Thymus (tissue), 11 donors: ENCODE measurements at regions not wholly inside any gene's neighbourhood (a gene's known extent, or its start where the extent isn't known, plus 50 kb on each side); places are given as distances from the start of the nearest gene placed in this dataset.
"Not testable (repeated sequence)": the region's sequence is repeated elsewhere in the genome, so short reads cannot be mapped to it uniquely, and the experiment has no call there.

Source experiments
- DNase-seq, 9 donors: peaks; one replicate each; pipeline ENCODE4 v3.0.0-alpha.2; 2013; ENCODE audit warnings: low spot score in 9 of 9, low read depth in 6 of 9, missing footprints in 1 of 9
- H3K27ac ChIP-seq, 2 donors: one replicate each; pipeline ENCODE4 v1.5.1; 2013; ENCODE audit warnings: control low read depth in 1 of 2, low read depth in 1 of 2, low read length in 1 of 2, mild to moderate bottlenecking in 1 of 2, moderate library complexity in 1 of 2
- H3K27me3 ChIP-seq, 2 donors: one replicate each; pipeline ENCODE4 v1.5.1; 2013; ENCODE audit warnings: low read length in 1 of 2; ENCODE audit not compliant: control insufficient read depth in 2 of 2, insufficient read depth in 1 of 2
- H3K36me3 ChIP-seq, 2 donors: one replicate each; pipeline ENCODE4 v1.5.1; 2013; ENCODE audit warnings: low read length in 1 of 2, mild to moderate bottlenecking in 1 of 2, moderate library complexity in 1 of 2; ENCODE audit not compliant: control insufficient read depth in 2 of 2, insufficient read depth in 2 of 2
- H3K4me1 ChIP-seq, 2 donors: one replicate each; pipeline ENCODE4 v1.5.1; 2013; ENCODE audit warnings: low read length in 2 of 2; ENCODE audit not compliant: control insufficient read depth in 2 of 2, insufficient read depth in 2 of 2
- H3K4me3 ChIP-seq, 2 donors: one replicate each; pipeline ENCODE4 v1.5.1; 2013; ENCODE audit warnings: low read length in 2 of 2, control low read depth in 1 of 2, mild to moderate bottlenecking in 1 of 2
- H3K9me3 ChIP-seq, 2 donors: one replicate each; pipeline ENCODE4 v1.5.1; 2013; ENCODE audit warnings: low read length in 1 of 2, mild to moderate bottlenecking in 1 of 2; ENCODE audit not compliant: control insufficient read depth in 2 of 2, insufficient read depth in 1 of 2
- WGBS: extraction: QIAGEN DNeasy Blood & Tissue Kit; methylation state at CpG from one replicate; pipeline ENCODE4 v1.1.7; 2013; 5-methylcytosine and 5-hydroxymethylcytosine counted together
- donor health status: healthy.

DNA sequence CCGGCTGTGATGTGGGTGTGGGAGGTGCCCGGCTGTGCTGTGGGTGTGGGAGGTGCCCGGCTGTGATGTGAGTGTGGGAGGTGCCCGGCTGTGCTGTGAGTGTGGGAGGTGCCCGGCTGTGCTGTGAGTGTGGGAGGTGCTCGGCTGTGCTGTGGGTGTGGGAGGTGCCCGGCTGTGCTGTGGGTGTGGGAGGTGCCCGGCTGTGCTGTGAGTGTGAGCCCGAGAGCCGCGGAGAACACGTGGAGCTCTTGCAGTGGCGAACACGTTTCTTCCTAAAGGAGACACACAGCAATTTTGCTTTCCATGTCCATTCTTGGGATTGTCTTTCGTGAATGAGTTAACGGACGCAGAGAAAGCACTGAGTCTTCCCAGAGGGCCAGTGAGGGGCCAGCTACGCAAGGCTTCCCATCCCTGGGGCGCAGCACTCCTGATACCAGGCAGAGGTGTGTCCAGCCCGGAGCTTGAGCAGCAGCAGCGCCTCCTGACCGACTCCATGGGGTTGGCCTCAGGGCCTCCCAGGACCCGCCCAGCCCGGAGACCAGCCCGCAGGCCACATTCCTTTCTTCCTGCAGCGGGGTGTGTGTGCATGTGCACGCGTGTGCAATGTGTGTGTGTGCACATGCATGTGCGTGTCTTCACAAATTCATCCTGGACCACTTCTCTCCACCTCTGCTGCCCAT lies 245.0 kb upstream of the B3GAT1 start:
- no peak for DNase-seq

DNA sequence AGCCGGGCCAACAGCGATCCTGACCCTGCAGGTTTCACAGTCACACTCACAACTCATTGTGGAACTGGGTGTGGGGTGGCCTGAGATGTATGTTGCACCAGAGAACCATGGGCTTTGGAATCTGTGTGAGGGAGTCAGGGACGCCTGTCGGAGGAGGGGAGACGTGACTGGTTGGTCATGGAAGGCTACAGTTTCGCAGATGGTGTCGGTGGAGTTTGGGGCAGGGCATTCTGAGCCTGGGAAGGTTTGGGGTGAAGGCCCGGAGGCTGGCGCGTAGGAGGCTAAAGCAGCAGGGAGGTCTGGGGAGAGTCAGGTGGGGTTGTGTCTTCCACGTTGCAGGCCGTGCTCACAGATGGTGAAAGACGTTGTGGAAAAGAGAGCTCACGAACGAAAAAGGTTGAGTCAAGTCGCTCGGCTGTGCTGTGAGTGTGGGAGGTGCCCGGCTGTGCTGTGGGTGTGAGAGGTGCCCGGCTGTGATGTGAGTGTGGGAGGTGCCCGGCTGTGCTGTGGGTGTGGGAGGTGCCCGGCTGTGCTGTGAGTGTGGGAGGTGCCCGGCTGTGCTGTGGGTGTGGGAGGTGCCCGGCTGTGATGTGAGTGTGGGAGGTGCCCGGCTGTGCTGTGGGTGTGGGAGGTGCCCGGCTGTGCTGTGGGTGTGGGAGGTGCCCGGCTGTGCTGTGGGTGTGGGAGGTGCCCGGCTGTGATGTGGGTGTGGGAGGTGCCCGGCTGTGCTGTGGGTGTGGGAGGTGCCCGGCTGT lies 244.2 kb upstream of the B3GAT1 start:
- H3K4me1 ChIP-seq, H3K36me3 ChIP-seq, H3K27ac ChIP-seq, H3K27me3 ChIP-seq, DNase-seq, H3K4me3 ChIP-seq, H3K9me3 ChIP-seq: not testable (repeated sequence)
- 93% methylated on average over 29 of the region's 29 CpGs for WGBS

More for the DNA sequence above, 245.0 kb upstream of the B3GAT1 start:
- Histone ChIP-seq H3K4me3 (no peak overlapping the region), H3K9me3 (peaks cover 0 to 3% of the 10 kb centered on the region in 2 donors), H3K27ac (no peak overlapping the region), H3K36me3 (no peaks in the 10 kb centered on the region), H3K4me1 (no peaks in the 10 kb centered on the region), H3K27me3 (peaks cover 0 to 2% of the 10 kb centered on the region in 2 donors)
- 90% methylated on average over 29 of the region's 29 CpGs for WGBS

- H3K27ac ChIP-seq, result no peak overlapping the region
- no peak for DNase-seq
- WGBS, result 81% methylated on average over 11 of the region's 11 CpGs
- no peaks in the 10 kb centered on the region for H3K36me3 ChIP-seq
- H3K27me3 ChIP-seq, result peaks cover 0 to 2% of the 10 kb centered on the region in 2 donors
- H3K4me1 ChIP-seq, result no peaks in the 10 kb centered on the region
- H3K4me3 ChIP-seq, result no peak overlapping the region
- H3K9me3 ChIP-seq, result peaks cover 0 to 3% of the 10 kb centered on the region in 2 donors
These were observed 243.3 kb upstream of the B3GAT1 start for GRCh38 chr11:134655189-134655989.

GRCh38 chr11:134654161-134654915 lies 242.3 kb upstream of the B3GAT1 start:
- peak in 2 of 9 donors; percentile 4 to 36 for DNase-seq
- Histone ChIP-seq H3K4me1 (no peaks in the 10 kb centered on the region), H3K9me3 (peaks cover 0 to 3% of the 10 kb centered on the region in 2 donors), H3K4me3 (no peak overlapping the region), H3K36me3 (no peaks in the 10 kb centered on the region), H3K27me3 (peaks cover 0 to 2% of the 10 kb centered on the region in 2 donors), H3K27ac (no peak overlapping the region)
- WGBS, result 69% methylated on average over 20 of the region's 20 CpGs

DNA sequence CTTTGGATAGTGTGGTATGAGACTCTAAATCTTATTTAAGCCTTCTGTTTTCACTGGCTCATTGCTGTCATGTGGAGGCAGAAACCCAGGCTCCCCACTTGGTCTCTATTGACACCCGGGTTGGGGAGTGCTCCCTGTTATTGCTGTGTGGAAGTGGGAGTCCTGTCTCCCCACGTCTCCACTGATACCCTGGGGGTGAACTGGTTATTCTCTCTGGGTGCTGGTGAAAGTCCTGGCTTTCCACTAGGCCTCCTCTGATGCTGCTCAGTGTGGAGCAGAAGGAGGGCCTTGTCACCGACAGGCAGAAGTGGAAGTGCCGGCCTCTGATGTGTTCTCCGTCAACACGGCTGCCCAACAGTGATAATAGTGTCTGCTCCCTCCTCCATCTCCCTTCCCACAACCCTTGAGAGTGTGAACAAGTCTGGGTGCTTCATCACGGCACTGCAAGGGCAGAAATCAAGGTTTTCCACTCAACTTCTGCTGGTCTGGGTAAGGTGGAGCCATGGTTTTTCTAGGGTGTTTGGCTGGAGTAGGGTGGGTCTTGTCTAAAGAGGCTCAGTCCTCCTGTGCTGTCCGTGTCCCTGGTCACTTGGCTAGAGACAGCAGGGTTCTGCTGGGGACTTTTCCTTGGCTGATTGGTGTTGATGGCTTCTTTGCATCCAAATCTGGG lies 240.7 kb upstream of the B3GAT1 start:
- Histone ChIP-seq H3K4me1 (no peaks in the 10 kb centered on the region), H3K36me3 (no peaks in the 10 kb centered on the region), H3K27me3 (peaks cover 0 to 2% of the 10 kb centered on the region in 2 donors), H3K27ac (no peak overlapping the region), H3K9me3 (peaks cover 0 to 3% of the 10 kb centered on the region in 2 donors), H3K4me3 (no peak overlapping the region)
- WGBS, result 89% methylated on average over 8 of the region's 8 CpGs
- no peak for DNase-seq

- H3K4me3 ChIP-seq, result no peak overlapping the region
- H3K27me3 ChIP-seq, result no peaks in the 10 kb centered on the region
- H3K4me1 ChIP-seq, result no peaks in the 10 kb centered on the region
- H3K9me3 ChIP-seq, result no peaks in the 10 kb centered on the region
- no peaks in the 10 kb centered on the region for H3K36me3 ChIP-seq
- 54% methylated on average over 5 of the region's 5 CpGs for WGBS
- no peak overlapping the region for H3K27ac ChIP-seq
- no peak for DNase-seq
These were observed 235.2 kb upstream of the B3GAT1 start for GRCh38 chr11:134647066-134647743.

GRCh38 chr11:134646561-134646960 lies 234.5 kb upstream of the B3GAT1 start:
- H3K9me3 ChIP-seq, result no peaks in the 10 kb centered on the region
- no peak for DNase-seq
- no peaks in the 10 kb centered on the region for H3K36me3 ChIP-seq
- H3K27me3 ChIP-seq, result no peaks in the 10 kb centered on the region
- no peak overlapping the region for H3K27ac ChIP-seq
- H3K4me1 ChIP-seq, result no peaks in the 10 kb centered on the region
- no peak overlapping the region for H3K4me3 ChIP-seq

GRCh38 chr11:134645576-134645975 lies 233.5 kb upstream of the B3GAT1 start:
- H3K27me3 ChIP-seq, result no peaks in the 10 kb centered on the region
- H3K4me3 ChIP-seq, result no peak overlapping the region
- H3K36me3 ChIP-seq, result no peaks in the 10 kb centered on the region
- H3K4me1 ChIP-seq, result no peaks in the 10 kb centered on the region
- 93% methylated on average over 5 of the region's 5 CpGs for WGBS
- H3K27ac ChIP-seq, result no peak overlapping the region
- no peak for DNase-seq
- no peaks in the 10 kb centered on the region for H3K9me3 ChIP-seq
